GM23248 (cell line): ENCODE measurements at regions not wholly inside any gene's neighbourhood (a gene's known extent, or its start where the extent isn't known, plus 50 kb on each side); places are given as distances from the start of the nearest gene placed in this dataset.

Experiments used
- EZH2 ChIP-seq: fragments of 200-600 bp; sonication (generic); IDR thresholded peaks from 2 replicates; pipeline ENCODE4 v1.6.1; 2018; ENCODE audit warnings: antibody characterized with exemption, mild to moderate bottlenecking; ENCODE audit not compliant: insufficient read depth, poor library complexity, severe bottlenecking
- EZH2phosphoT487 ChIP-seq: fragments of 200-600 bp; sonication (generic); IDR thresholded peaks from 2 replicates; pipeline ENCODE4 v1.6.1; 2018; ENCODE audit warnings: antibody characterized with exemption, moderate library complexity, mild to moderate bottlenecking, low read depth; ENCODE audit not compliant: insufficient read depth

DNA sequence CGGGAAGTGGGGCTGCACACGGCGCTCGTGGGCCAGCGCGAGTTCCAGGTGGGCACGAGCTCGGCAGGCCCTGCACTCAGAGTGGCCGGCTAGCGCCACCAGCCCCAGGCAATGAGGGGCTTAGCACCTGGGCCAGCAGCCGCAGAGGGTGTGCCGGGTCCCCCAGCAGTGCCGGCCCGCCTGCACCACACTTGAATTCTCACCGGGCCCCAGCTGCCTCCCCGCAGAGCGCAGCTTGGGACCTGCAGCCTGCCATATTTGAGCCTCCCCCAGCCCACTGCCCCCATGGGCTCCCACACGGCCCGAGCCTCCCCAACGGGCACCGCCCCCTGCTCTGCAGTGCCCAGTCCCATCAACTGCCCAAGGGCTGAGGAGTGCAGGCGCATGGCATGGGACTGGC lies 87.5 kb downstream of the CHCHD4 start:
- no peak for TF ChIP-seq EZH2phosphoT487
- no peak for TF ChIP-seq EZH2
